ENCODE measurements at regions not wholly inside any gene's neighbourhood (a gene's known extent, or its start where the extent isn't known, plus 50 kb on each side); places are given as distances from the start of the nearest gene placed in this dataset.
"Not testable (repeated sequence)": the region's sequence is repeated elsewhere in the genome, so short reads cannot be mapped to it uniquely, and the experiment has no call there.

DNA sequence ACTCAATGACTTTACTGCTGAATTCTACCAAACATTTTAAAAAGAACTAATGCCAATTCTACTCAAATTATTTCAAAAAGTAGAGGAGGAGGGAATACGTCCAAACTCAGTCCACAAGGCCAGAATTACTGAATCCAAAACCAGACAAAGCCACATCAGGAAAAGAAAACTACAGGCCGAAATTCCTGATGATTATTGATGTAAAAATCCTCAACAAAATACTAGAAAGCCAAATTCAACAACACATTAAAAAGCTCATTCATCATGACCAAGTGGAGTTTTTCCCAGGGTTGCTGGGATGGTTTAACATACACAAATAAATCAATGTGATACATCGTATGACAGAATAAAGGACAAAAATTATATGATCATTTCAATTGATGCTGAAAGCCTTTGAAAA is 103.9 kb upstream of the UBE2E3 start:
- ChIA-PET POLR2A (interaction anchor here (0.5 to 0.7 kb wide), 2 partner anchors 104 to 298 kb away, joined by 3 to 8 read pairs; no protein-coding TSS in a partner anchor), CTCF (no interaction called here)
- Mint-ChIP-seq H3K9me3 (peaks cover 2 to 9% (median 4%) of the 10 kb centered on the region in 3 donors), H3K4me3 (no peak overlapping the region), H3K36me3 (no peaks in the 10 kb centered on the region), H3K4me1 (no peaks in the 10 kb centered on the region), H3K27ac (no peak overlapping the region), H3K27me3 (peaks cover 20 to 23% of the 10 kb centered on the region in 2 donors)
- H3K4me1 ChIP-seq (ENCODE audit: control insufficient read depth in 1 of 2, extremely low read depth in 1 of 2, insufficient read depth in 2 of 2, low read length in 2 of 2): no peaks in the 10 kb centered on the region
- no peaks in the 10 kb centered on the region for H3K36me3 ChIP-seq (ENCODE audit: control insufficient read depth in 2 of 2, extremely low read depth in 1 of 2, insufficient read depth in 1 of 2, low read length in 1 of 2)
- WGBS (ENCODE audit: insufficient coverage): no CpG with 5 or more reads among the region's 3 CpGs
- H3K27ac ChIP-seq (ENCODE audit: low read length): no peak overlapping the region
- DNase-seq: no peak
- H3K27me3 ChIP-seq (replicated peaks in 1 of 2; ENCODE audit: control insufficient read depth in 2 of 2, extremely low read depth in 1 of 2, insufficient read depth in 2 of 2, low read length in 1 of 2): peaks cover 0 to 5% of the 10 kb centered on the region in 2 experiments
- ATAC-seq (replicated peaks in 1 of 4): no peak
- H3K4me3 ChIP-seq (ENCODE audit: control insufficient read depth in 1 of 2, extremely low read depth in 1 of 2, low read length in 1 of 2): no peak overlapping the region
- H3K9me3 ChIP-seq: no peaks in the 10 kb centered on the region

DNA sequence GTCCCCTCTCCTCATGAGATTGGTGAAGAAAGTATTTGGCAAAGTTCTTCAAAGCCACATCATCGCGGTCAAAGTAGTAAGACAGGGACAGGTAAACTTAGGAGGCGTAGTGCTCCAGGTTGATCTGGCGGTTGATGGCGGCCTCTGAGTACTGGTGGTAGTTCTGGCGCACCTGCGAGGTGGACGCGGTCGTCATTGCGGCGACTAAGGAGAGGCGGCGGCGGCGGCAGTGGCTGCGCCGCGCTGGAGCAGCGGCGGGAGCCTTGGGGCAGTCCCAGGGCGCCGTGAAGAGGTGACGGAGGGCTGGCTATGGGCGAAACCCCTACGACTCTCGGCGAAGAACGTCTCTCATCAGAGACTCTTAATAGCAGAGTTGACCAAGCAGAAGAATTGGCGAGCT is 107.2 kb upstream of the UBE2E3 start:
- H3K4me1 ChIP-seq (ENCODE audit: control insufficient read depth in 1 of 2, extremely low read depth in 1 of 2, insufficient read depth in 2 of 2, low read length in 2 of 2): no peaks in the 10 kb centered on the region
- peaks cover 25 to 28% of the 10 kb centered on the region in 2 donors for H3K27me3 Mint-ChIP-seq
- H3K9me3 Mint-ChIP-seq: peaks cover 0 to 5% (median 4%) of the 10 kb centered on the region in 3 donors
- no peaks in the 10 kb centered on the region for H3K4me1 Mint-ChIP-seq
- no peak overlapping the region for H3K27ac ChIP-seq (ENCODE audit: low read length)
- ATAC-seq (replicated peaks in 1 of 4): no peak
- DNase-seq: no peak
- WGBS (ENCODE audit: insufficient coverage): 74% methylated on average over 5 of the region's 30 CpGs
- peaks cover 0 to 10% of the 10 kb centered on the region in 2 experiments for H3K27me3 ChIP-seq (replicated peaks in 1 of 2; ENCODE audit: control insufficient read depth in 2 of 2, extremely low read depth in 1 of 2, insufficient read depth in 2 of 2, low read length in 1 of 2)
- no peak overlapping the region for H3K4me3 Mint-ChIP-seq
- no peaks in the 10 kb centered on the region for H3K36me3 Mint-ChIP-seq
- no peak overlapping the region for H3K4me3 ChIP-seq (ENCODE audit: control insufficient read depth in 1 of 2, extremely low read depth in 1 of 2, low read length in 1 of 2)
- CTCF ChIA-PET: no interaction called here
- H3K9me3 ChIP-seq: no peaks in the 10 kb centered on the region
- POLR2A ChIA-PET: no interaction called here
- H3K27ac Mint-ChIP-seq: no peak overlapping the region
- H3K36me3 ChIP-seq (ENCODE audit: control insufficient read depth in 2 of 2, extremely low read depth in 1 of 2, insufficient read depth in 1 of 2, low read length in 1 of 2): no peaks in the 10 kb centered on the region

DNA sequence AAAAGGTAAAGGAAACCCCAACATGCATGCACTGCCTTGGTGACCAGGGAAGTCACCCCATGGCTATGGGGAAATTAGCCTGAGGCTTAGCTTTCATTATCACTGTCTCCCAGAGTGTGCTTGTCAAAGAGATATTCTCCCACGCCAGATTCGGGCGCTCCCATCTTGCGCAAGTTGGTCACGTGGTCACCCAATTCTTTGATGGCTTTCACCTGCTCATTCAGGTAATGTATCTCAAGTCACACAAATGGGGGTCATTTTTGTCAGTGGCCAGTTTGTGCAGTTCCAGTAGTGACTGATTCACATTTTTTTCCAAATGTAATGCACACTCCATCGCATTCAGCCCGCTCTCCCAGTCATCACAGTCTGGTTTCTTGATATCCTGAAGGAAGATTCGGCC is 107.6 kb upstream of the UBE2E3 start:
- H3K4me1 ChIP-seq (ENCODE audit: control insufficient read depth in 1 of 2, extremely low read depth in 1 of 2, insufficient read depth in 2 of 2, low read length in 2 of 2); H3K4me3 ChIP-seq (ENCODE audit: control insufficient read depth in 1 of 2, extremely low read depth in 1 of 2, low read length in 1 of 2); H3K9me3 ChIP-seq; POLR2A ChIA-PET; H3K4me3 Mint-ChIP-seq; DNase-seq; ATAC-seq (replicated peaks in 1 of 4); H3K9me3 Mint-ChIP-seq; H3K4me1 Mint-ChIP-seq; CTCF ChIA-PET; H3K27ac Mint-ChIP-seq; H3K36me3 Mint-ChIP-seq; H3K36me3 ChIP-seq (ENCODE audit: control insufficient read depth in 2 of 2, extremely low read depth in 1 of 2, insufficient read depth in 1 of 2, low read length in 1 of 2); H3K27ac ChIP-seq (ENCODE audit: low read length): not testable (repeated sequence)
- peaks cover 25 to 29% of the 10 kb centered on the region in 2 donors for H3K27me3 Mint-ChIP-seq
- peaks cover 0 to 14% of the 10 kb centered on the region in 2 experiments for H3K27me3 ChIP-seq (replicated peaks in 1 of 2; ENCODE audit: control insufficient read depth in 2 of 2, extremely low read depth in 1 of 2, insufficient read depth in 2 of 2, low read length in 1 of 2)
- WGBS (ENCODE audit: insufficient coverage): 90% methylated on average over 5 of the region's 8 CpGs

DNA sequence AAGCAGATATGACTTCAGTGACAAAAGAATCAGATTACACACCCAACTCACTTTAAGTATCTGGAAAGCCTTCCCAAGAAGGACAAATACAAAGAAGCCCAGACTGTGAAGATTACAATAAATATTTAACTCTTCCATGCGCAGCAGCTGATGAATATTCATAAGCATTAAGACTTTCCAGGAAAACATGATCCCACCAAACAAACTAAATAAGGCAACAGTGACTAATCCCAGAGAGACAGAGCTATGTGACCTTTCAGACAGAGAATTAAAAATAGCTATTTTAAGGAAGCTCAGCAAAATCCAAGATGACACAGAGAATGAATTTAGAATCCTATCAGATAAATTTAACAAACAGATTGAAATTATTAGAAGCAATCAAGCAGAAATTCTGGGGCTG is 108.2 kb upstream of the UBE2E3 start:
- no peaks in the 10 kb centered on the region for H3K36me3 ChIP-seq (ENCODE audit: control insufficient read depth in 2 of 2, extremely low read depth in 1 of 2, insufficient read depth in 1 of 2, low read length in 1 of 2)
- H3K4me3 ChIP-seq (ENCODE audit: control insufficient read depth in 1 of 2, extremely low read depth in 1 of 2, low read length in 1 of 2): no peak overlapping the region
- no peak overlapping the region for H3K4me3 Mint-ChIP-seq
- H3K4me1 ChIP-seq (ENCODE audit: control insufficient read depth in 1 of 2, extremely low read depth in 1 of 2, insufficient read depth in 2 of 2, low read length in 2 of 2): no peaks in the 10 kb centered on the region
- no peaks in the 10 kb centered on the region for H3K36me3 Mint-ChIP-seq
- H3K9me3 ChIP-seq: no peaks in the 10 kb centered on the region
- H3K27me3 ChIP-seq (replicated peaks in 1 of 2; ENCODE audit: control insufficient read depth in 2 of 2, extremely low read depth in 1 of 2, insufficient read depth in 2 of 2, low read length in 1 of 2): peaks cover 0 to 15% of the 10 kb centered on the region in 2 experiments
- ATAC-seq (replicated peaks in 1 of 4) (no peak), DNase-seq (no peak)
- H3K27ac ChIP-seq (ENCODE audit: low read length): no peak overlapping the region
- H3K27ac Mint-ChIP-seq: no peak overlapping the region
- WGBS (ENCODE audit: insufficient coverage): no CpG with 5 or more reads among the region's 1 CpG
- H3K27me3 Mint-ChIP-seq: peaks cover 25 to 31% of the 10 kb centered on the region in 2 donors
- H3K4me1 Mint-ChIP-seq: no peaks in the 10 kb centered on the region
- CTCF ChIA-PET: no interaction called here
- POLR2A ChIA-PET: no interaction called here
- peaks cover 0 to 5% (median 4%) of the 10 kb centered on the region in 3 donors for H3K9me3 Mint-ChIP-seq

DNA sequence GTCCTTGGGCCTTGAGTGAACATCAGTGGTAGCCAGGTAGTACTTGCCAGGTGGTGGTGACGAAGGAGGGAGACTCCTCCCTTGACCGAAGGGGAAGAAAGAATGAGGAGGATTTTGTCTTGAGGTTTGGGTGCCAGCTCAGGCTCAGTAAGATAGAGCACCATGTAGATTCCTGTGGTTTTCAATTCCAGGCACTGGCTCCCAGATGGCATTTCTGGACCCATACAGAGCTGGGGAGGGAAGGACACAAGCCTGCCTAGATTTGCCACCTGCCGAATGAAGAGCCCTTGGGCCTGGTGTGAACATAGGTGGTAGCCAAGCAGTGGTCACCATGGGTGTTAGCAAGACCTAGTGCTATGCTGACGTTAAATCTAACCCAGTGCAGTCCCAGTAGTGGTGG is 108.8 kb upstream of the UBE2E3 start:
- Histone ChIP-seq H3K36me3 (ENCODE audit: control insufficient read depth in 2 of 2, extremely low read depth in 1 of 2, insufficient read depth in 1 of 2, low read length in 1 of 2) (no peaks in the 10 kb centered on the region), H3K4me3 (ENCODE audit: control insufficient read depth in 1 of 2, extremely low read depth in 1 of 2, low read length in 1 of 2) (no peak overlapping the region), H3K27ac (ENCODE audit: low read length) (no peak overlapping the region), H3K4me1 (ENCODE audit: control insufficient read depth in 1 of 2, extremely low read depth in 1 of 2, insufficient read depth in 2 of 2, low read length in 2 of 2) (no peaks in the 10 kb centered on the region), H3K9me3 (no peaks in the 10 kb centered on the region), H3K27me3 (replicated peaks in 1 of 2; ENCODE audit: control insufficient read depth in 2 of 2, extremely low read depth in 1 of 2, insufficient read depth in 2 of 2, low read length in 1 of 2) (peaks cover 0 to 15% of the 10 kb centered on the region in 2 experiments)
- Mint-ChIP-seq H3K4me3 (no peak overlapping the region), H3K9me3 (peaks cover 0 to under 1% (median under 1%) of the 10 kb centered on the region in 3 donors), H3K4me1 (no peaks in the 10 kb centered on the region), H3K27me3 (peaks cover 30 to 32% of the 10 kb centered on the region in 2 donors), H3K27ac (no peak overlapping the region), H3K36me3 (no peaks in the 10 kb centered on the region)
- 57% methylated on average over 4 of the region's 4 CpGs for WGBS (ENCODE audit: insufficient coverage)
- ATAC-seq (replicated peaks in 1 of 4) (no peak), DNase-seq (no peak)
- ChIA-PET POLR2A (no interaction called here), CTCF (no interaction called here)

DNA sequence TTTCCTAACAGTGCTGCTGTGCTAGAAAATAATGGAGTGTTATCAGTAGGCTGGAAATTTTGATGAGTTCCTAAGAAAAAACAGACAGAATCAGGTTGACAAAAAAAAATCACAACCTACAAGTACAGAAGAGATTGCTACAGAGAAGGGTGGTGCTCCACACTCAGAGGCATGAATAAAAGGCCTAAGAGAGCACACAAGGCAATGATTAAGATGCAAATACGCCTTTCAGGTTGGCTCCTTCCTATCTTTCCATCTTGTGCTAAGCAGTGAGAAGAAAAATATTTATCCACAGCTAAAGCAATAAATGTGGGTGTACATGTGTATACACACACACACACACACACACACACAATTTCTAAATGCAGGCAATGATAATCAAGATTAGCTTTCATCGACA is 130.6 kb upstream of the UBE2E3 start:
- WGBS (ENCODE audit: insufficient coverage): no CpG with 5 or more reads among the region's 2 CpGs
- Histone ChIP-seq H3K36me3 (ENCODE audit: control insufficient read depth in 2 of 2, extremely low read depth in 1 of 2, insufficient read depth in 1 of 2, low read length in 1 of 2) (no peaks in the 10 kb centered on the region), H3K9me3 (no peaks in the 10 kb centered on the region), H3K4me1 (ENCODE audit: control insufficient read depth in 1 of 2, extremely low read depth in 1 of 2, insufficient read depth in 2 of 2, low read length in 2 of 2) (no peaks in the 10 kb centered on the region), H3K4me3 (ENCODE audit: control insufficient read depth in 1 of 2, extremely low read depth in 1 of 2, low read length in 1 of 2) (no peak overlapping the region), H3K27me3 (replicated peaks in 1 of 2; ENCODE audit: control insufficient read depth in 2 of 2, extremely low read depth in 1 of 2, insufficient read depth in 2 of 2, low read length in 1 of 2) (no peaks in the 10 kb centered on the region), H3K27ac (ENCODE audit: low read length) (no peak overlapping the region)
- H3K4me1 Mint-ChIP-seq: no peaks in the 10 kb centered on the region
- no peak overlapping the region for H3K4me3 Mint-ChIP-seq
- H3K27ac Mint-ChIP-seq: no peak overlapping the region
- peaks cover 0 to 4% of the 10 kb centered on the region in 2 donors for H3K27me3 Mint-ChIP-seq
- CTCF ChIA-PET: no interaction called here
- no peaks in the 10 kb centered on the region for H3K36me3 Mint-ChIP-seq
- ATAC-seq (replicated peaks in 1 of 4) (no peak), DNase-seq (no peak)
- POLR2A ChIA-PET: no interaction called here
- no peaks in the 10 kb centered on the region for H3K9me3 Mint-ChIP-seq

DNA sequence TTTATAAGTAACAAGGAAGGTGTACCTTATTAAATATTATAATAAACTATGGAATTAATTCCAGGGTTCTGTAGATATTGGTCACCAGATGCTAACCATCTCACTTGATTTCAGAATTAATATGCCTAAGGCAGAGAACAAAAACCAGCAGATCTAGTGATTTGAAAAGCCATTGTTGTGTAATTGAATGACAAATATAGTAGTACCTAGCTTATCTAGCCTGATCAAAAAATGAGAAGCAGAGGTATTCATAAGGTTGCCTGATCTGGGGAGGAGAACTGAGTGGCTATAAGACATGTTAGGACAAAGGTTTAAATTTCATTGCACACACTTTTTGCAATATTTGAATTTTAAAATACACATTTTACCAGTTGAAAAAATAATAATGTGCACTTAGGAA is 132.0 kb upstream of the UBE2E3 start:
- ChIA-PET CTCF (interaction anchor here in 1 of 2 donors (0.6 kb wide), 1 partner anchor 20 kb away, joined by 5 read pairs; no protein-coding TSS in a partner anchor), POLR2A (no interaction called here)
- no peaks in the 10 kb centered on the region for H3K9me3 Mint-ChIP-seq
- Histone ChIP-seq H3K4me1 (ENCODE audit: control insufficient read depth in 1 of 2, extremely low read depth in 1 of 2, insufficient read depth in 2 of 2, low read length in 2 of 2) (no peaks in the 10 kb centered on the region), H3K9me3 (no peaks in the 10 kb centered on the region), H3K36me3 (ENCODE audit: control insufficient read depth in 2 of 2, extremely low read depth in 1 of 2, insufficient read depth in 1 of 2, low read length in 1 of 2) (no peaks in the 10 kb centered on the region), H3K27ac (ENCODE audit: low read length) (no peak overlapping the region), H3K27me3 (replicated peaks in 1 of 2; ENCODE audit: control insufficient read depth in 2 of 2, extremely low read depth in 1 of 2, insufficient read depth in 2 of 2, low read length in 1 of 2) (no peaks in the 10 kb centered on the region), H3K4me3 (ENCODE audit: control insufficient read depth in 1 of 2, extremely low read depth in 1 of 2, low read length in 1 of 2) (no peak overlapping the region)
- H3K36me3 Mint-ChIP-seq: no peaks in the 10 kb centered on the region
- H3K4me3 Mint-ChIP-seq: no peak overlapping the region
- no peak overlapping the region for H3K27ac Mint-ChIP-seq
- DNase-seq: no peak
- no peaks in the 10 kb centered on the region for H3K4me1 Mint-ChIP-seq
- H3K27me3 Mint-ChIP-seq: peaks cover 0 to 4% of the 10 kb centered on the region in 2 donors
- no peak for ATAC-seq (replicated peaks in 1 of 4)
